ENCODE measurements at regions not wholly inside any gene's neighbourhood (a gene's known extent, or its start where the extent isn't known, plus 50 kb on each side); places are given as distances from the start of the nearest gene placed in this dataset.

DNA sequence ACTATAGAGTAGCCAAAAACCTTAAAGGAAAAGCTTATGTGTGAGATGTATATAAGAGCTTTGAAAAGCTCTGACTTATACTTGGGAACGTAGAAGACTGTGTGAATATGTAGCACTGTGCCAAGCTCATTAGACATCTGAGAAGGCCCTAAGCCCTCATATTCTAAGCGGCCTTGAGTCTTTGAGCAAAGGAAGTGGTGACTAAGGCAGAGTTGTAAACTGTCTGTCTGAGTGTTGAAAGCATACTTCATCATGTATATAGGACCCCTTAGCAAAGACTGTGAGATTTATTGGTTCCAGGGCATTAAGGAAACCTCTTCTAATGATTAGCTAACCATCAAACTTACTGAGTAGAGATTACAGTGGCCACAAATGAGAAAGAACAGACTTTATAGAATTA, 153.3 kb upstream of the LYPLAL1 start:
- intact Hi-C loops (cut with DNase I): no loop called here
- ATAC-seq (ENCODE audit: poor library complexity): no peak

DNA sequence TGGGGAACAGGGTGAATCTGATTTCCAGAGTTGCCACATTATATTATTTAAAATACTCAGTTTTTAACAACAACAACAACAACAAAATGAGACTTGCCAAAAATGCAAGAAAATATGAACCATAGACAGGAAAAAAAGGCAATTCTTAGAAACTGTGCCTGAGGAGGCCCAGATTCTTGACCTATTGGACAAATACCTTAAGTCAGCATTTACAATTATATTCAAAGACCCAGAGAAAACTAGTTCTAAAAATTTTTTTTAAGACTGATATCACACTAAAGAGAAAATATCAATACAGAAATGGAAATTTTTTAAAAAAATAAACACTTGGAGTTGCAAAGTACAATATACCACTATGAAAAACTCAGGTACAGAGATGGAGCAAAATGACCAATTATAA, 152.8 kb upstream of the LYPLAL1 start:
- intact Hi-C loops (cut with DNase I): no loop called here
- ATAC-seq (ENCODE audit: poor library complexity) (no peak), DNase-seq (no peak)

More for the DNA sequence above, 153.3 kb upstream of the LYPLAL1 start:
- no peak for DNase-seq

DNA sequence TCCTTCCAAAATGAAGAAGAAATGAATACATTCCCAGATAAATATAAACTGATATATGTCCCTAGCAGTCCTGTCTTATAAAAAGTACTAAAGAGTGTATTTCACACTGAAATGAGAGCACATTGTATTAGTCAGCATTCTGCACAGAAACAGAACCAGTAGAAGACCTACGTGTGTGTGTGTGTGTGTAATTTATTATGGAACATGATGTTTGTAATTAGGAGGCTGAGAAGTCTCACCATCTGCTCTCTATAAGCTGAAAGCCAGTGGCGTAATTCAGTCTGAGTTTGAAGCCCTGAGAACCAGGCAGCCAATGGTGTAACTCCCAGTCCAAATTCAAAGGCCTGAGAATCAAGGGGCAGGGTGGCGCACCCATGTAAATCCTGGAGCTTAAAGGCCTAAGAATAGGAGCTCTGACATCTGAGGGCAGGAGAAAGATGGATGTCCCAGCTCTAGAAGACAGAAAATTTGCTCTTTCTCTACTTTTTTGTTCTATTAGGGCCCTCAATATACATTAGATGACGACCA, 146.5 kb upstream of the LYPLAL1 start:
- intact Hi-C loops (cut with DNase I): no loop called here
- DNase-seq (no peak), ATAC-seq (ENCODE audit: poor library complexity) (no peak)

- no peak for ATAC-seq (ENCODE audit: poor library complexity)
- intact Hi-C loops (cut with DNase I): no loop called here
Observed at GRCh38 chr1:219031809-219032208, 141.9 kb upstream of the LYPLAL1 start.

GRCh38 chr1:219038398-219038797, 135.3 kb upstream of the LYPLAL1 start:
- intact Hi-C loops (cut with DNase I): no loop called here
- DNase-seq: no peak
- ATAC-seq (ENCODE audit: poor library complexity): no peak

More at GRCh38 chr1:219031809-219032208, 141.9 kb upstream of the LYPLAL1 start:
- DNase-seq: no peak

GRCh38 chr1:219039017-219039681, 134.5 kb upstream of the LYPLAL1 start:
- no peak for ATAC-seq (ENCODE audit: poor library complexity)

DNA sequence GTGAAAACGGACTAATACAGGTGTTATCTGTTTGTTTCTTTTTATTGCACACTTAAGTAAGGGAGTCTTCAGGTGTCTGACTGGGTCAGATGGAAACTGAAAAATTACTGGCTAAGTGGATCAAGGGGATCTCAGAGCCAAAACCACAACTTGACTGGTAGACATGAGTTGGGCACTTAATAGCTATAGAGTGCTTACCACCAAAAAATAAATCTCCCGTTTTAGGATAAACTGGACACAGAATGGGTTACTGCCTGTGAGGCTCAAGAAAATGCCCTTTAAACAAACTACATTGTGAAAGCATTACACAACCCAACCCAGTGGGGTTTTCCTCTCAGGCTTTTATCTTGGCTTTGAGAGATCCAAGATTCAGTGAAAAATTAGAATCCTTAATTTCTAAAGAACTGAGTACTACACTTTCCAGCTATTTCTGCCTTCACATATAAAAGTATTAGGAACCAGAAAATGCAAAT, 134.0 kb upstream of the LYPLAL1 start:
- DNase-seq (no peak), ATAC-seq (ENCODE audit: poor library complexity) (no peak)
- intact Hi-C loops (cut with DNase I): no loop called here

More at GRCh38 chr1:219039017-219039681, 134.5 kb upstream of the LYPLAL1 start:
- intact Hi-C loops (cut with DNase I): no loop called here
- no peak for DNase-seq

DNA sequence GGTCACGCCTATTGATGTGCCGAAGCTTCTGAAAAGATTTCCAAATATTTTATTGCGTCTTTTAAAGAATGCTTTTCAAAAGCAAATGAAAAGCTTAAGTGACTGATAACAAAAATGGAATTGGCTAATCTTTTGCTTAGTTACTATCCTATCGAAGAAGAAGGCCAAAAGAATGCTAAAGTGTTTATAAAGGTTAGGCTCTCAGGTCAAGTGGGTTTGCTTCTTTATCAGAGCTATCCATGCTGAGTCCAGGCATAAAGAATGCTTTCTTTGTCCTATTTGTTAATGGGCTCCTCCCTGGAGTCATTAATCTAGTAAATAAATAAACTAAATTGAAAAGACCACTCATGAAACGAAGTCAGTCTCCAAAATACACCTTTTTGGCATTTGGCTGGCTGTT, 133.4 kb upstream of the LYPLAL1 start:
- DNase-seq: no peak
- no peak for ATAC-seq (ENCODE audit: poor library complexity)
- intact Hi-C loops (cut with DNase I): no loop called here

- intact Hi-C loops (cut with DNase I): no loop called here
- ATAC-seq (ENCODE audit: poor library complexity) (no peak), DNase-seq (no peak)
Observed at GRCh38 chr1:219041141-219041540, 132.5 kb upstream of the LYPLAL1 start.

DNA sequence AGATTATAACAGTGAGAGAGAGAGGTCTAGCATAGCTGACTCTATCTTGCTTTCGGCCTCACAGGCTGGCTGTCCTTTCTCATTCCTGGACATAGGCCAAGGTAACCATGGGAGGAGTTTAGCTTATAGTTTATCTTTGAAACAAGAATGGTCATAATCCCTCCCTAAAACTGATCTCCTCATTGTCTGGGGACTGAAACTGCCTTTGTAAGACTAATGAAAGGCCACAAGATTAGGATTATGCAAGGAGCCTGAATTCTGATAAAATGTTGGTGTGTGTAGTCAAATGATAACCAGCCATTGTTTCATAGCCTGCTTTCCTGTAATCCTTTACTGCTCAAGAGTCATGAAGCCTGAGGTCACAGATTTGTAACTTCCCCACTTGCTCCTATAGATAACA, 131.9 kb upstream of the LYPLAL1 start:
- intact Hi-C loops (cut with DNase I): no loop called here
- ATAC-seq (ENCODE audit: poor library complexity): no peak
- DNase-seq: no peak

GRCh38 chr1:219042769-219043168, 130.9 kb upstream of the LYPLAL1 start:
- no peak for DNase-seq
- no peak for ATAC-seq (ENCODE audit: poor library complexity)
- intact Hi-C loops (cut with DNase I): no loop called here

- DNase-seq (no peak), ATAC-seq (ENCODE audit: poor library complexity) (no peak)
- intact Hi-C loops (cut with DNase I): no loop called here
Observed at GRCh38 chr1:219045246-219045645, 128.4 kb upstream of the LYPLAL1 start.

DNA sequence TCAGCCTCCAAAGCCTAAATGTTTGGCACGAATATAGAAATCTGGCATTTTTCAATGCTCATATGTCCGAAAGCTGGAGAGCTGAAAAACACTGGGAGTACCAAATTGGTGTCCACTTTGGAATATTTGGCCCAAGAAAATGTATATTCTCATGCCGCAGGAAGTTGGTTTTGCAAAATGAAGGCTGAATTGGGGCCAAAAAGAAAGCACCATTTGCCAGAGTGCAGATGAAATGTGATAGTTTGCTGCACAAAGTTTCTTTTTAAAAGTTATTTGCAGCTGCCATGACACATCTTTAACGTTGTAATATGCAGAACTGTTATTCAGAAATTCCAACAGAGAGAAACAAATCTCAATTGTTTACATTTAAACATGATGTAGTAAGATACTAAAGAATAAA, 124.2 kb upstream of the LYPLAL1 start:
- DNase-seq (no peak), ATAC-seq (ENCODE audit: poor library complexity) (no peak)
- intact Hi-C loops (cut with DNase I): no loop called here

DNA sequence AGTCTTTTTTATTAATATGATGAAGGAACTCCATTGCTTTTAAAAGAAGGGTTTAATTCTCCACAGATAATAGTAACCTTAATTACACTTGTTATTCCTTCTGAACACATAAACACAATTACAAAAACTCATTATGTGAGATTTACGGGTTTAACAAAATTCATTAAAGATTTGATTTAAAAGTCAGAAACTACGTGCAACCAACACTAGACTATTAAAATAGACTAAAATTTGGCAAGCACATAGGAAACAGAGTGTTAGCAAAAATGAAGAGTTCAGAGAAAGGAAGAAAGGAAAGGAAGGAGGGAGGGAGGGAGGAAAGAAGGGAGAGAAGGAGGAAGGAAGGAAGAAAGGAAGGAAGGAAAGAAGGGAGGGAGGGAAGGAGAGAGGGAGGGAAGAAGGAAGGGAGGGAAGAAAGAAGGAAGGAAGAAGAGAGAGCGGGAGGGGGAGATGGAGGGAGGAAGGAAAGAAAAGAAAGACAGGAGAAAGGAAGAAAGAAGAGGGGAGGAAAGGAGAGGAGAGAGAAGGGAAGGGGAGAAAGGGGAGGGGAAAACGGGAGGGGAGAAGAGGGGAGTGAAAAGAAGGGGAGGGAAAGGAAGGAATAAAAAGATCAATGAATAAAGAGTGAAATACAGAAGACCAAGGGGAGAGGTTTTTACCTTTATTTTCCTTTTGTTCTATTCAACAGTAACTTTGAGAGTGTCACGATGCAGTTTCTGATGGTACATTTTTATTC, 123.4 kb upstream of the LYPLAL1 start:
- DNase-seq (no peak), ATAC-seq (ENCODE audit: poor library complexity) (no peak)
- intact Hi-C loops (cut with DNase I): no loop called here

GRCh38 chr1:219050822-219051125, 122.9 kb upstream of the LYPLAL1 start:
- intact Hi-C loops (cut with DNase I): no loop called here
- no peak for ATAC-seq (ENCODE audit: poor library complexity)
- DNase-seq: no peak

DNA sequence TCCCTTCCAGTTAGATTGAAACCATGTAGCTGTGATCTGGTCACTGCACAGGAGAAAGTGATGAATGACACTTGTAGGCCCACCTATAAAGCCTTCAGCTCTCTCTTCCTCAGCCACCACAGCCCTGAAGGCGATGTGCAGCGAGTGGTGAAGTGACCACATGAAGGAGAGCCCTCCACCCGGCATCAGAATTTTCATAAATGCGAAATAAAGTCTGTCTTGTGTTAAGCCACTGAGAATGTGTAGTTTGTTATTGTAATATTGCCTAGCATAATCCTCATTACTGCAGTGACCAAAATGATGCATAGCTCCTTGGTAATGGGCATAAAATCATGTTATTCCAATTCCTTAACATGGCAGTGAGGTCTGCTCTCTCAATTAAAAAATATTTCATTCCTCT, 122.1 kb upstream of the LYPLAL1 start:
- no peak for ATAC-seq (ENCODE audit: poor library complexity)
- intact Hi-C loops (cut with DNase I): no loop called here
- DNase-seq: no peak

DNA sequence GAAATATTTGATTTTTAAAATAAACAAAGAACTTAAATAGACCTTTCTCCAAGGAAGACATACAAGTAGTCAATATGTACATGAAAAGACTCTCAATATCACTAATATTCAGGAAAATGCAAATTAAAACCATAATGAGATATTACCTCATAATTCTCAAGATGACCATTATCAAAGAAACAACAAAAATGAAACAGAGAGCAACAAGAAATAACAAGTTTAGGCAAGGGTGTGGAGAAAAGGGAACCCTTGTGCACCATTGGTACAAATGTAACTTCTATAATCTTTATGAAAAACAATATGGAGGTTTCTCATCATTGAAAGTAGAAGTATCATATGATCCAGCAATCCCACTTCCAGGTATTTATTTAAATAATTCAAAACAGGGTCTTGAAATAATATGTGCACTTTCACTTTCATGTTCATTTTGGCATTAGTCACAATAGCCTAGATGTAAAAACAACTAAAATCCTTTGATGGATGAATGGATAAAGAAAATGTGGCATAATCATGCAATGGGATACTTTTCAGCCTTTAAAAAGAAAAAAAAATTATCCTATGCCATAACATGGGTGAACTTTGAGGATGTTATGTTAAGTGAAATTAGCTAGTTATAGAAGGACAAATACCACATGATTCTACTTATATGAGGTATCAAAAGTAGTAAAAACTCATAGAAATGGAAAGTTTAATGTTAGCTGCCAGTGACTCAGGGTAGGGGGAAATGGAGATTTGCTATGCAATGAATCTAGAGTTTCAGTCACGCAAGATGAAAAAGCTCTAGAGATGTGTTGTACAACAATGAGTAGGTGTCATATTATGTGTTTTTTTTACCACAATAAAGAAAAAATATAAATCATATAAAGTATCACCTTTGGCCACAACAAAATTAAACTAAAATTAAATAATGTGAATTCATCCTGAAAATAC, 114.5 kb upstream of the LYPLAL1 start:
- intact Hi-C loops (cut with DNase I): no loop called here
- no peak for ATAC-seq (ENCODE audit: poor library complexity)
- DNase-seq: no peak

- DNase-seq (no peak), ATAC-seq (ENCODE audit: poor library complexity) (no peak)
- intact Hi-C loops (cut with DNase I): no loop called here
Observed at GRCh38 chr1:219060798-219061197, 112.9 kb upstream of the LYPLAL1 start.

- DNase-seq: no peak
- ATAC-seq (ENCODE audit: poor library complexity): no peak
- intact Hi-C loops (cut with DNase I): no loop called here
Observed at GRCh38 chr1:219062161-219062560, 111.5 kb upstream of the LYPLAL1 start.
